Gastroesophageal sphincter (tissue), 3 donors: ENCODE measurements at regions not wholly inside any gene's neighbourhood (a gene's known extent, or its start where the extent isn't known, plus 50 kb on each side); places are given as distances from the start of the nearest gene placed in this dataset.

ENCODE experiments used
- POLR2AphosphoS5 ChIP-seq: sonication (generic); formaldehyde crosslinking; IDR thresholded peaks from one replicate; pipeline ENCODE4 v1.6.1; 2017; ENCODE audit warnings: antibody characterized with exemption
- TF ChIP-seq, protein P1 (sequence below), 4 experiments: fragments of 200-600 bp in 2 of 4; fragments of 450-650 bp in 2 of 4; sonication (generic) in 1 of 4; IDR thresholded peaks; one replicate each; pipeline ENCODE4 v1.5.1; 2017 to 2019; ENCODE audit warnings: antibody characterized with exemption in 4 of 4, mild to moderate bottlenecking in 2 of 4, moderate library complexity in 2 of 4

GRCh38 chr2:217061916-217062505, 202.1 kb upstream of the TNP1 start:
- TF ChIP-seq, protein P1, sequence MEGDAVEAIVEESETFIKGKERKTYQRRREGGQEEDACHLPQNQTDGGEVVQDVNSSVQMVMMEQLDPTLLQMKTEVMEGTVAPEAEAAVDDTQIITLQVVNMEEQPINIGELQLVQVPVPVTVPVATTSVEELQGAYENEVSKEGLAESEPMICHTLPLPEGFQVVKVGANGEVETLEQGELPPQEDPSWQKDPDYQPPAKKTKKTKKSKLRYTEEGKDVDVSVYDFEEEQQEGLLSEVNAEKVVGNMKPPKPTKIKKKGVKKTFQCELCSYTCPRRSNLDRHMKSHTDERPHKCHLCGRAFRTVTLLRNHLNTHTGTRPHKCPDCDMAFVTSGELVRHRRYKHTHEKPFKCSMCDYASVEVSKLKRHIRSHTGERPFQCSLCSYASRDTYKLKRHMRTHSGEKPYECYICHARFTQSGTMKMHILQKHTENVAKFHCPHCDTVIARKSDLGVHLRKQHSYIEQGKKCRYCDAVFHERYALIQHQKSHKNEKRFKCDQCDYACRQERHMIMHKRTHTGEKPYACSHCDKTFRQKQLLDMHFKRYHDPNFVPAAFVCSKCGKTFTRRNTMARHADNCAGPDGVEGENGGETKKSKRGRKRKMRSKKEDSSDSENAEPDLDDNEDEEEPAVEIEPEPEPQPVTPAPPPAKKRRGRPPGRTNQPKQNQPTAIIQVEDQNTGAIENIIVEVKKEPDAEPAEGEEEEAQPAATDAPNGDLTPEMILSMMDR (IDR thresholded peaks at IDR 0.05): no peak
- no peak for TF ChIP-seq POLR2AphosphoS5
